ENCODE measurements at regions not wholly inside any gene's neighbourhood (a gene's known extent, or its start where the extent isn't known, plus 50 kb on each side); places are given as distances from the start of the nearest gene placed in this dataset.

GRCh38 chr6:140768133-140768532, 1364.6 kb upstream of the GJE1 start:
- DNase-seq (ENCODE audit: low spot score): no peak
- H3K4me3 ChIP-seq: no peak overlapping the region
- H3K4me1 ChIP-seq: no peaks in the 10 kb centered on the region
- H3K9me3 ChIP-seq: peaks cover 0 to 28% of the 10 kb centered on the region in 2 donors
- no peaks in the 10 kb centered on the region for H3K36me3 ChIP-seq
- TF ChIP-seq CTCF (IDR thresholded peaks at IDR 0.05): no peak
- H3K27ac ChIP-seq: no peak overlapping the region
- no peaks in the 10 kb centered on the region for H3K27me3 ChIP-seq

- H3K9me3 ChIP-seq: peaks cover 0 to 26% of the 10 kb centered on the region in 2 donors
- H3K4me1 ChIP-seq: no peaks in the 10 kb centered on the region
- no peak for DNase-seq (ENCODE audit: low spot score)
- TF ChIP-seq CTCF (IDR thresholded peaks at IDR 0.05): no peak
- no peak overlapping the region for H3K4me3 ChIP-seq
- no peaks in the 10 kb centered on the region for H3K36me3 ChIP-seq
- no peaks in the 10 kb centered on the region for H3K27me3 ChIP-seq
- H3K27ac ChIP-seq: no peak overlapping the region
Measured at GRCh38 chr6:140766999-140767398, 1365.7 kb upstream of the GJE1 start.

- Histone ChIP-seq H3K4me1 (no peaks in the 10 kb centered on the region), H3K27ac (no peak overlapping the region), H3K36me3 (no peaks in the 10 kb centered on the region), H3K4me3 (no peak overlapping the region), H3K27me3 (no peaks in the 10 kb centered on the region), H3K9me3 (peaks cover 0 to 9% of the 10 kb centered on the region in 2 donors)
- DNase-seq (ENCODE audit: low spot score): no peak
- no peak for TF ChIP-seq CTCF (IDR thresholded peaks at IDR 0.05)
Measured at GRCh38 chr6:140758169-140758877, 1374.4 kb upstream of the GJE1 start.

GRCh38 chr6:140752234-140752633, 1377.8 kb upstream of the CITED2 start:
- H3K27ac ChIP-seq: no peak overlapping the region
- no peak overlapping the region for H3K4me3 ChIP-seq
- no peak for TF ChIP-seq CTCF (IDR thresholded peaks at IDR 0.05)
- H3K4me1 ChIP-seq: no peaks in the 10 kb centered on the region
- no peaks in the 10 kb centered on the region for H3K27me3 ChIP-seq
- H3K9me3 ChIP-seq: peaks cover 0 to 15% of the 10 kb centered on the region in 2 donors
- DNase-seq (ENCODE audit: low spot score): no peak
- no peaks in the 10 kb centered on the region for H3K36me3 ChIP-seq

- Histone ChIP-seq H3K4me3 (no peak overlapping the region), H3K36me3 (no peaks in the 10 kb centered on the region), H3K27ac (no peak overlapping the region), H3K27me3 (no peaks in the 10 kb centered on the region), H3K9me3 (peaks cover 0 to 15% of the 10 kb centered on the region in 2 donors), H3K4me1 (no peaks in the 10 kb centered on the region)
- TF ChIP-seq CTCF (IDR thresholded peaks at IDR 0.05): no peak
- no peak for DNase-seq (ENCODE audit: low spot score)
Measured at GRCh38 chr6:140747114-140747513, 1372.7 kb upstream of the CITED2 start.

Measured in right atrium auricular region (tissue), 2 donors.